Activated T-helper 2 cell treated with anti-CD3 and anti-CD28 coated beads, Interferon-gamma antibody, Interleukin-2, Interleukin-4, amounts not matched to agents 10 μg/mL and 5 μg/mL and 100 μg/mL, durations not matched to agents 14 hours and 24 hours and 36 hours (primary cell): ENCODE measurements at regions not wholly inside any gene's neighbourhood (a gene's known extent, or its start where the extent isn't known, plus 50 kb on each side); places are given as distances from the start of the nearest gene placed in this dataset.

Experiments
- DNase-seq: peaks from one replicate; pipeline ENCODE4 v3.0.0; 2021; ENCODE audit warnings: low spot score
- H3K27ac Mint-ChIP-seq: one replicate; pipeline ENCODE4 v1.8.0; 2021; ENCODE audit warnings: mixed read lengths
- H3K27me3 Mint-ChIP-seq: one replicate; pipeline ENCODE4 v1.8.0; 2021; ENCODE audit warnings: low read depth, mixed read lengths
- H3K36me3 Mint-ChIP-seq: one replicate; pipeline ENCODE4 v1.8.0; 2021; ENCODE audit warnings: low read depth, mixed read lengths
- H3K4me1 Mint-ChIP-seq: one replicate; pipeline ENCODE4 v1.8.0; 2021; ENCODE audit warnings: low read depth, mixed read lengths
- H3K4me3 Mint-ChIP-seq: one replicate; pipeline ENCODE4 v1.8.0; 2021; ENCODE audit warnings: low read depth, mild to moderate bottlenecking, moderate library complexity, mixed read lengths
- H3K9me3 Mint-ChIP-seq: one replicate; pipeline ENCODE4 v1.8.0; 2021; ENCODE audit warnings: mixed read lengths
- intact Hi-C: fragments of 100-400 bp; cut with micrococcal nuclease; formaldehyde crosslinking; loops from one replicate; pipeline ENCODE4 v1.15.1; 2023

DNA sequence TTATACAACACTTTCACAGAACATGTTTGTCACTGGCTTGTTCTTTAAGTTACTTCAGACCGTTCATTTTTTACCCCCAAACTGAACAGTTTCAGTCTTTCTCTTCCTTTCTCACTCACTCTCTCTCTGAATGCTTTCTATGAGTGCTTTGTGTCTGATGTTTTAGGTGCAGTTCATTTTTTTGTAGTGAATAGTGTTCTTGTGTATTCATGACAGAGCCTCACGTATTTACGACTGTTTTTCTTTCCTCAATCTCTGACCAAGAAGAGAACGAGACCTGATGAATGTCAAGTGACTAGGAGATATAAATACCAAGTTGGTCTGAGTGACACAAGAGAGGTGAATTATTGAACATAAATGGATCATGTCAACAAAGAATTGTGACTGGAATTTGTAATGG is 1525.0 kb upstream of the MIR17HG start:
- H3K9me3 Mint-ChIP-seq: peaks cover 15% of the 10 kb centered on the region
- H3K4me3 Mint-ChIP-seq: no peak overlapping the region
- no peak overlapping the region for H3K27ac Mint-ChIP-seq
- intact Hi-C loops: no loop called here
- no peak for DNase-seq
- H3K36me3 Mint-ChIP-seq: no peaks in the 10 kb centered on the region
- H3K4me1 Mint-ChIP-seq: no peaks in the 10 kb centered on the region
- no peaks in the 10 kb centered on the region for H3K27me3 Mint-ChIP-seq

DNA sequence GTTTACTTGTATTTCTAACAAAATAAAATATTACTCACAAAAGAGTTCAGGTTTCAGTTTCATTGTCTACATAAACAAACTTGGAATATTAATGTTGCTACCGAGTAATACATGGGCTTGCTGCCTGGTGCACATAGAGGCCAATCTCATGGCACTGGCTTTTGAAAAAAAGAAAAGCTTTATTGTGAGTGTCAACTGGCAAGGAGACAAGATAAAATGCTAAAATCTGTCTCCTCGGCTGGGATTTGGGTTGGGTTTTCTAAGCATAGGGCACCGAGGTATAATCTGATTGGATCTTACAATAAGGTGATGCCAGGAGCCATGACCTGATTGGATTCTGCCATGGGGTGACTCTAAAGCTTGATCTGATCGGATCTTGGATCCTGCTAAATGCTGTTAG is 1519.9 kb upstream of the MIR17HG start:
- Mint-ChIP-seq H3K36me3 (no peaks in the 10 kb centered on the region), H3K4me1 (no peaks in the 10 kb centered on the region), H3K9me3 (peaks cover 12% of the 10 kb centered on the region), H3K27ac (no peak overlapping the region), H3K4me3 (no peak overlapping the region), H3K27me3 (no peaks in the 10 kb centered on the region)
- intact Hi-C loops: no loop called here
- no peak for DNase-seq

- no peak overlapping the region for H3K4me3 Mint-ChIP-seq
- H3K4me1 Mint-ChIP-seq: no peaks in the 10 kb centered on the region
- H3K27ac Mint-ChIP-seq: no peak overlapping the region
- no peaks in the 10 kb centered on the region for H3K27me3 Mint-ChIP-seq
- intact Hi-C loops: no loop called here
- H3K9me3 Mint-ChIP-seq: peaks cover 12% of the 10 kb centered on the region
- DNase-seq: no peak
- no peaks in the 10 kb centered on the region for H3K36me3 Mint-ChIP-seq
These were observed 1519.0 kb upstream of the MIR17HG start for GRCh38 chr13:89828506-89828905.

DNA sequence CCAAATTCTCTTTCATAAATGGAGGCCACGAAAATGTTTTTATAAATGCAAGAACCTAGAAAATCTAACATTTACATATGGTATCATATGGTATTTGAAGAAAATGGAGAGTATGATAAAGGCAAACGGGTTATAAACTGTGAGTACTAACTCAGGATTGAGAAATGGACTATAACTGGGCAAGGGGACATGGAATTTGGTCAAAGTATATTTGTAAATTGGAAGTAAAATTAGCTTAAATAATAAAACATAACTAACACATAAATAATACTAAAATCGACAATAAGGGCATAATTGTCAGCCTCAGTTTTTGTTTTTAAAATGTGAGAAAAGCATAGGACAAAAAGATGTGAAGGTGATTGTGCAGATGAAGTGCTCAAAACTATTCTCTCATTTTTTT is 1516.3 kb upstream of the MIR17HG start:
- intact Hi-C loops: no loop called here
- H3K9me3 Mint-ChIP-seq: peaks cover 17% of the 10 kb centered on the region
- no peak overlapping the region for H3K4me3 Mint-ChIP-seq
- H3K27ac Mint-ChIP-seq: no peak overlapping the region
- no peak for DNase-seq
- H3K4me1 Mint-ChIP-seq: no peaks in the 10 kb centered on the region
- no peaks in the 10 kb centered on the region for H3K27me3 Mint-ChIP-seq
- no peaks in the 10 kb centered on the region for H3K36me3 Mint-ChIP-seq

GRCh38 chr13:89832827-89833226 is 1514.7 kb upstream of the MIR17HG start:
- Mint-ChIP-seq H3K36me3 (no peaks in the 10 kb centered on the region), H3K4me3 (no peak overlapping the region), H3K9me3 (peaks cover 30% of the 10 kb centered on the region), H3K27ac (no peak overlapping the region), H3K27me3 (no peaks in the 10 kb centered on the region), H3K4me1 (no peaks in the 10 kb centered on the region)
- no peak for DNase-seq
- intact Hi-C loops: no loop called here

- no peak overlapping the region for H3K27ac Mint-ChIP-seq
- H3K4me1 Mint-ChIP-seq: no peaks in the 10 kb centered on the region
- no peaks in the 10 kb centered on the region for H3K36me3 Mint-ChIP-seq
- H3K27me3 Mint-ChIP-seq: no peaks in the 10 kb centered on the region
- peaks cover 16% of the 10 kb centered on the region for H3K9me3 Mint-ChIP-seq
- intact Hi-C loops: no loop called here
- H3K4me3 Mint-ChIP-seq: no peak overlapping the region
- DNase-seq: no peak
These were observed 1503.9 kb upstream of the MIR17HG start for GRCh38 chr13:89843621-89844020.

DNA sequence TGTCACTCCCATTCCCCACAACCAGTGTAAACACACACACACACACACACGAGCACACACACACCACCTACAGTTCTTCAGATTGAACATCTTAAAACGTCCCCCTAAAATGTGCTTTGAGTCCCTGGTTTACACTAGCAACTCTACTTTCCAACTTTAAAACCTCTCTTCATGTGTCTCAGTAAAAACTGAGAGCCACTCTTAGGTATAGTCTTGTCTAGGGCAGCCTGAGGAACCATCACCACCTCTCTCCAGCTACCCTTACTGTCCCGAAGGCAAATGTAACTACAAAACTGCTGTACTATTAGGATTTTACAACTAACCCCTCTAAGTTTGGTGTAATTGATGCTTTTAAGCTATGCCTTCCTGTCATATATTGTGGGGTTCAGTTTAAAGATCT is 1501.6 kb upstream of the MIR17HG start:
- no peak for DNase-seq

DNA sequence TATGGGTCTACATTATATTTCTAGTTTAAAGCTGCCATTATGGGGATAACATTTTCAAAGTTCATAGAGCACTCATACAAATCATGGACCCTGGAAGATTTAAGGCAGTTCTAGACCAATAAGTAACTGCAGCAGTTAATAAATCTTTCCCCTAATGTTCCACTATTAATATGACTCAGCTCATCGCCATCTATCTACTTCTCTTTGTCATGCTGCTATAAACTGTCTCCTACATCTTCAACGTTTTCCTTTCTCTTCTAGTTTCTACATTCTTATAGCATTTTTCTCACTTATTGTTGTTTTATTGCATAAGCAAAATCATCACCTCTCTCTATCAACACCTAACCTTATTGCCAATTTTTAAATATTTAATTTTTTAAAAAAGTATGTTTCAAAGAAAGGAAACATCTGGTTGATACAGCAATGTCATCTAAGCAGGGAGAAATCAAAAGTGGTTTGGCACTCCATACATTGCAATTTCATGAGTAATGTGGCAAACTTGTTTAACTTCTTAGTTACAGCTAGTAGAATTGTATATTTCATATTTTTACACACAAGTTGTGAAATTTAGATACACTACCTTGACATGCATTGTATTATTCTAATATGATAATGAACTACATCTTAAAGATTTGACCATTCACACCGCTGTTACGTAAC is 1500.4 kb upstream of the MIR17HG start:
- H3K4me3 Mint-ChIP-seq: no peak overlapping the region
- DNase-seq: no peak
- no peaks in the 10 kb centered on the region for H3K36me3 Mint-ChIP-seq
- H3K4me1 Mint-ChIP-seq: no peaks in the 10 kb centered on the region
- H3K27me3 Mint-ChIP-seq: no peaks in the 10 kb centered on the region
- no peak overlapping the region for H3K27ac Mint-ChIP-seq
- peaks cover 19% of the 10 kb centered on the region for H3K9me3 Mint-ChIP-seq
- intact Hi-C loops: no loop called here

More for the DNA sequence above, 1501.6 kb upstream of the MIR17HG start:
- no peaks in the 10 kb centered on the region for H3K36me3 Mint-ChIP-seq
- no peaks in the 10 kb centered on the region for H3K4me1 Mint-ChIP-seq
- H3K27ac Mint-ChIP-seq: no peak overlapping the region
- H3K4me3 Mint-ChIP-seq: no peak overlapping the region
- peaks cover 20% of the 10 kb centered on the region for H3K9me3 Mint-ChIP-seq
- H3K27me3 Mint-ChIP-seq: no peaks in the 10 kb centered on the region
- intact Hi-C loops: no loop called here

DNA sequence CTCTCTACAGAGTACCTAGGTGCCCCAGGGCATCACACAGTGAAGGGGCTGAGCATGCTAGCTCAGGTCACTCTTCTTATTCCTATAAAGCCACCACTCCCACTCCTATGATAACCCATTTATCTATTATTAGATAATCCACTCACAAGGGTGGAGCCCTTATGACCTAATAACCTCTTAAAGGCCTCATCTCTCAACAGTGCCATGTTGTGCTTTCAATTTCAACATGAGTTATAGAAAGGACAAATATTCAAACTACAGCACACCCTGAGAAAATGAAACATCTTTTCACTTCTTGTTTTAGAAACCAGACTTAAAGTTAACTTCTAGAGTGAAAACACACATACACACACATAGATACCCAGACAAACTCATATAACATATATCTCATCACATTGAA is 1494.9 kb upstream of the MIR17HG start:
- Mint-ChIP-seq H3K4me1 (no peaks in the 10 kb centered on the region), H3K4me3 (no peak overlapping the region), H3K36me3 (no peaks in the 10 kb centered on the region), H3K9me3 (peaks cover 19% of the 10 kb centered on the region), H3K27me3 (no peaks in the 10 kb centered on the region), H3K27ac (no peak overlapping the region)
- no peak for DNase-seq
- intact Hi-C loops: no loop called here

DNA sequence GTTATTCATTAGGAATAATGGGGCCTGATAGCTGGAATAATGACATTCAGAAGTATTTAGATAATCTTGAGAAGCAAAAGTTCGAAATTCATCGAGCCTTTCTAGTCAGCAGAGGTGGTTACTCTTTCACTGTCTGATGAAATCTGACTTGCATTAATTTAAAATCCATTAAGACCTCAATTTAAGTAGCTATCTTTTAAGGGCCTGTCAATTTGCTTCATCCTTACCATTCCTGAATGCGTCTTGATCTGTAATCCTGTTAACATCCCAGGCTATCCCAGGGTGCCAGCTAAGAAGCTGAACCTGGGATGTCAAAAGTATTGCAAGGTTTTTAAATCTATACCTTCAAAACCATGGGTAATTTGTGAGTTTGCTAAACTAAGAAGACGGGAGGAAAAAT is 1491.0 kb upstream of the MIR17HG start:
- DNase-seq: no peak
- intact Hi-C loops: no loop called here
- H3K27me3 Mint-ChIP-seq: no peaks in the 10 kb centered on the region

GRCh38 chr13:89857502-89857901 is 1490.0 kb upstream of the MIR17HG start:
- no peak for DNase-seq
- H3K9me3 Mint-ChIP-seq: peaks cover 37% of the 10 kb centered on the region
- H3K27me3 Mint-ChIP-seq: no peaks in the 10 kb centered on the region
- H3K36me3 Mint-ChIP-seq: no peaks in the 10 kb centered on the region
- H3K4me3 Mint-ChIP-seq: no peak overlapping the region
- H3K27ac Mint-ChIP-seq: no peak overlapping the region
- no peaks in the 10 kb centered on the region for H3K4me1 Mint-ChIP-seq
- intact Hi-C loops: no loop called here

More for the DNA sequence above, 1491.0 kb upstream of the MIR17HG start:
- H3K4me3 Mint-ChIP-seq: no peak overlapping the region
- H3K27ac Mint-ChIP-seq: no peak overlapping the region
- no peaks in the 10 kb centered on the region for H3K4me1 Mint-ChIP-seq
- peaks cover 34% of the 10 kb centered on the region for H3K9me3 Mint-ChIP-seq
- H3K36me3 Mint-ChIP-seq: no peaks in the 10 kb centered on the region

- intact Hi-C loops: no loop called here
- no peaks in the 10 kb centered on the region for H3K27me3 Mint-ChIP-seq
- no peaks in the 10 kb centered on the region for H3K36me3 Mint-ChIP-seq
- peaks cover 47% of the 10 kb centered on the region for H3K9me3 Mint-ChIP-seq
- no peak for DNase-seq
- no peaks in the 10 kb centered on the region for H3K4me1 Mint-ChIP-seq
- H3K27ac Mint-ChIP-seq: no peak overlapping the region
- H3K4me3 Mint-ChIP-seq: no peak overlapping the region
These were observed 1485.3 kb upstream of the MIR17HG start for GRCh38 chr13:89862011-89862690.

DNA sequence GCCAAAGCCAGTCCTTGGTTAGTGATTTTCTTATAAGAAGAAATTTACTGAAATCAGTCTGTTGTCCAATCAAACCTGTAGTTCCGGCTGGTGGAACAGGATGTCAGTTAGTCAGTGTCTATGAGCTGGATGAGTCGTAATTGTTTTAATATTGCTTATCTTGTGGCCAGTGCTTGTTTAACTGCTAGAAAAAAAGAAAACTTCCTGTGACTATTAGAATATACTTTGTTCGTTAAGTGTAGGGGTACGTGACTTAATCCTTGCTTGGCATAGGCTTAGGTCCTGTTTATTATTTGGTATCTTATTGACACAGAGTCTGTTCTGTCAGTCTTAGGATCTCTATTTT is 1484.8 kb upstream of the MIR17HG start:
- Mint-ChIP-seq H3K27ac (no peak overlapping the region), H3K4me3 (no peak overlapping the region), H3K27me3 (no peaks in the 10 kb centered on the region), H3K9me3 (peaks cover 48% of the 10 kb centered on the region), H3K36me3 (no peaks in the 10 kb centered on the region), H3K4me1 (no peaks in the 10 kb centered on the region)
- intact Hi-C loops: no loop called here
- DNase-seq: no peak
